Retinal pigment epithelial cell (primary cell): ENCODE measurements at regions not wholly inside any gene's neighbourhood (a gene's known extent, or its start where the extent isn't known, plus 50 kb on each side); places are given as distances from the start of the nearest gene placed in this dataset.

Source experiments
- DNase-seq: peaks from one replicate; pipeline ENCODE4 v3.0.0-alpha.2; 2010; ENCODE audit warnings: low read depth
- H3K4me3 ChIP-seq: 2 replicates; pipeline ENCODE4 v1.5.1; 2011; ENCODE audit warnings: mild to moderate bottlenecking, low read length, control low read depth, moderate library complexity
- TF ChIP-seq, protein P1 (sequence below): conservative IDR thresholded peaks from 2 replicates; pipeline ENCODE4 v1.5.1; 2011; ENCODE audit warnings: low read depth, low read length, control low read depth, inconsistent platforms

DNA sequence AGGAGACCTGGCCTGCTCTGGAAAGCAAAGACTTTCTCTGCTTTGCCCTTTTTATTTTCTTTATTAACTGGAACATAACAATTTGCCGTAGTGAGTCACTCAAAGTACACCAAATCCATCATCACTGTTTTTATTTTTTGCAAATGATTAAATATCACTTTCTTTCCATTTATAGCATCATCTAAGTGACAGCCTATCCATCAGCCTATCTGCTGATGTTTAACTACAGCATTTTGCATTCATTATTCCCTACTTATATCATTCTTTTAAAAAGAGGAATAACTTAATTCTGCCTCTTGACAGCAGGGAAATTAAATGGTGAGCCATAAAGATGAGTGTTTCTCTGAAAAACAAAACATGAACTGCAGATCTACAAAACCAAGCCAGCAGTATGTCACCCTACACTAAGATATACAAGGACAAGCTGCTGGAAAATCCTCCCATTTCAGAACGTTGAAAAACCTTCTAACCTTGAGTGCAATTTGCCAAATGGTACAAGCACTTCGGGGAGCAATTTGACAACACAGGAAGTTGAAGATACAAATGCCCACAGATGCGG, 821.3 kb upstream of the TMEM132C start:
- no peak for DNase-seq
- TF ChIP-seq, protein P1, sequence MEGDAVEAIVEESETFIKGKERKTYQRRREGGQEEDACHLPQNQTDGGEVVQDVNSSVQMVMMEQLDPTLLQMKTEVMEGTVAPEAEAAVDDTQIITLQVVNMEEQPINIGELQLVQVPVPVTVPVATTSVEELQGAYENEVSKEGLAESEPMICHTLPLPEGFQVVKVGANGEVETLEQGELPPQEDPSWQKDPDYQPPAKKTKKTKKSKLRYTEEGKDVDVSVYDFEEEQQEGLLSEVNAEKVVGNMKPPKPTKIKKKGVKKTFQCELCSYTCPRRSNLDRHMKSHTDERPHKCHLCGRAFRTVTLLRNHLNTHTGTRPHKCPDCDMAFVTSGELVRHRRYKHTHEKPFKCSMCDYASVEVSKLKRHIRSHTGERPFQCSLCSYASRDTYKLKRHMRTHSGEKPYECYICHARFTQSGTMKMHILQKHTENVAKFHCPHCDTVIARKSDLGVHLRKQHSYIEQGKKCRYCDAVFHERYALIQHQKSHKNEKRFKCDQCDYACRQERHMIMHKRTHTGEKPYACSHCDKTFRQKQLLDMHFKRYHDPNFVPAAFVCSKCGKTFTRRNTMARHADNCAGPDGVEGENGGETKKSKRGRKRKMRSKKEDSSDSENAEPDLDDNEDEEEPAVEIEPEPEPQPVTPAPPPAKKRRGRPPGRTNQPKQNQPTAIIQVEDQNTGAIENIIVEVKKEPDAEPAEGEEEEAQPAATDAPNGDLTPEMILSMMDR, result no peak

DNA sequence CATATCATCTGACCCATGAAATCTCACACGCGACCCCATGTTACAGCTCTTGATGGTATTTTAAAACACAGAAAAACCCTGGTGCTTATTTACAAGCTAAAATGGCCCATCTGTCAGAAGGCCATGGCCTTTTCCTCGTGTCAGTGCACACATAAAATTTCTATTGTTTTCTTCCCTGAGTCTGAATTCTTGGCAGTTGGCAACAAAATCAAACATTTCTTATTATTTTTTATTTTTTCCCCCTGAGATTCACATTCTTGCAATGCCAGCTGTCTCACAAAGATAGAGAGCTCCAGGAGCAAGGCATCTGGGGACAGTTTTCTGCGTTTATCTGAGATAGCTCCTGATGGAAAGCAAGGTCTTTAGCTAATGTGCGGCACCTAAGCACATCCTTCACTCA, 818.1 kb upstream of the TMEM132C start:
- TF ChIP-seq, protein P1, result no peak
- no peak overlapping the region for H3K4me3 ChIP-seq
- DNase-seq, result no peak

More for the DNA sequence above, 821.3 kb upstream of the TMEM132C start:
- H3K4me3 ChIP-seq, result no peak overlapping the region

DNA sequence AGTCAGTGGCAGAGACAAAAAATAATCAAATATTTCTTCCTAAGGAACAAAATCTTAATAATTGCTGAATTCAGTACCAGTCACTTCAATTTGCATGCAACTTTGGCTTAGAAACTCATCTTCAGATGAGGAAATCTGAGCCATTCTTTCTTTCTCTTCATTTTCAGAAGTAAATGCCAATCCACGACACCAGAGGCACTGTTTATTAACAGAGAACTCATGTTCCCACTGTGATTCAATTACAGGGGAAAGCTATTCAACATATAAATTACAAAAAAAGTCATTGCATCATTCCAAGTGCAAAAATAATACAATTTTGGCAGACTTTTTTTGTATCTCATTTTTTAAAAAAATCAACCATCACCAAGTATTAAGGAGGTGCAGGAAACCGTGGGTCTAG, 816.1 kb upstream of the TMEM132C start:
- DNase-seq, result no peak
- H3K4me3 ChIP-seq, result no peak overlapping the region
- TF ChIP-seq, protein P1, result peak; percentile 3

DNA sequence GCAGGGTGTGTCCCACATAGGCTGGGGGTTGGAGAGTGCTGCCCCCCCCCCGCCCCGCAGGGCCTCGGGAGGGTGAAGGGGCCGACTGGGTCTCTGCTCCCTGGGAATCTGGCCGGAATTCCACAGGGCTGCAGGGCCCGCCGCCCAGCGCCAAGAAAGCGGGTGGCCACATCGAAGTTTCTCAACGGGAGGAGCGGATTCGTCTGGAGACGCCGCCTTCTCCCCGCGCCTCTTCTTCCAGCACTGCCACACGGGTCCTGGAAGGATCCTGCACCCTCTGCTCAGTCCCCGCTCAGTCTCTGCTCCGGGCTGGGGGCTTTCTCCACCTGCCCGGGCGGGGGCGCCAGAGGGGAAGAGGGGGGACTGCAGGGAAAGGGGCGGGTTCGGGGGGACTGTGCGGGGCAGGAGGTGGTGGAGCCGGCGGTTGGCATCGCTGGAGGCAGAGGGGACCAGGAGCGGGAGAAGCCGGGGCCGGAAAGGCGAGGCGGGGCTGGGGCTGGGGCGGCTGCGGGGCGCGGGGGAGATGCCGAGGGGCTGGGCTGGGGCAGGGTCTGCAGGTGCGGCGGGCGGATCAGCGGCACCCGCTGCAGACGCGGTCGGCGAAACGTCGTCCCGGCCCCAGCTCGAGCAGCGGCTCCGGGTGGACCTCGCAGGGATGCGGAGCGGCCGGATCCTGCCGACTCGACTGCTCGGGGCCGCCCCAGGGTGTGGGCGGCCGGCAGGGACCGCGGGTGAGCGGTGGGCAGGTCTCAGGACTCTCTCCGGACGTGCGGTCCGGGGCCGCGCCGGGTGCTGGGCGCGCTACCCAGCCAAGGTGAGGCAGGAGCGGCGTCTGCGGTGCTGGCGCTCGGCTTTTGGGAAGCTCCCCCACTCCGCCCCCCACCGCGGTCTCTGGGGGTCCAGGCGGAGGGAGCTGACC, 811.4 kb upstream of the TMEM132C start:
- TF ChIP-seq, protein P1, result no peak
- H3K4me3 ChIP-seq, result peak overlapping the region; percentile 11
- no peak for DNase-seq

DNA sequence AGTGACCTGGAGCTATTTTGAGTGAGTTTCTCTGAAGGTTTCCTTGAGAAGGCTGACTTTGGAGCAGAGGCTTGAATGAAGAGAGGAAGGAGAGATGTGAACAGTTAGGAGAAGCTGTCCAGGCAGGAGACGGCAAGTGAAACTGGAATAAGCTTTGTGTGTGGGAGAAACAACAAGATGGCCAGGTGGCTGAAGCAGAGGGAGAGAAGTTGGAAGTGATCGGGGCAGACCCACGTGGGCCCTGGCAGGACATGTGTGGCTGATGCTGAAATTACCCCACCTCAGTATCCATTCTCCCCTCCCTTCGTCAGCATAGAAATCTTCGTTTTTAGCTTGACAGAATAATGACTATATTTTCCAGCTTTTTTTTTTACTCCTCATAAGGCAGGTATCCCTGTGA, 809.2 kb upstream of the TMEM132C start:
- no peak overlapping the region for H3K4me3 ChIP-seq
- TF ChIP-seq, protein P1, result no peak
- no peak for DNase-seq

DNA sequence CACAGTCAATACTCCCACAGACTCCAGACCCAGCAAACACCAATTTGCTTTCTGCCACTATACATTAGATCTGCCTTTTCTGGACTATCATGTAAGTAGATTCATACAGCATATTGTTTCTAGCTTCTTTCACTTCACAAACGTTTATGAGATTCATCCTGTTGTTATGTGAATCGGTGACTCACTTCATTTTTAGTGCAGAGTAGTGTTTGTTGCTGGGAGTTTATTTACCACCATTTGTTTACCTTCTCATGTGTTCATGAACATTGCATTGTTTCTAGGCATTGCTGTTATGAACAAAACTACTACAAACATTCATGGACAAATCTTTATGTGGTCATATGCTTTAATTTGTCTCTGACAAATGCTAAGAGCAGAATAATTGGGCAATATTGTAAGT, 807.8 kb upstream of the TMEM132C start:
- H3K4me3 ChIP-seq, result no peak overlapping the region
- TF ChIP-seq, protein P1, result no peak
- DNase-seq, result no peak

DNA sequence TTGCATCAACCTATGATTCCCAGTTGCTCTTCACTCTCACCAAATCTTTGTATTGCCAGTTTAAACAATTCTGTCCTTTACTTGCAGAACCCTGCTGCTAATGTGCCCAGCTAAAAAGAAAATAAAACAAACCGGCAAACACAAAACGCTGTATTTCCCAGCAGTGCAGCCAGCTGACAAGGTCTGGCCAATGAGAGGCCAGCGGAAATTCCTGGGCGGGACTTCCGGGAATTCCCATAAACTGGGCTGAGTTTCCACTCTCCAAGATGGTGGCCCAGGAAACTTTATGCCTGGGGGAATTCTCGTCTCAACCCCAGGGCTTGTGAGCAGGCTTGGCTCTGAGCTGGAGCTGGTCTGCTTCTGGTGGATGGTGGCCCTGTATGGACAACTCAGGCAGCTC, 807.3 kb upstream of the TMEM132C start:
- TF ChIP-seq, protein P1, result no peak
- DNase-seq, result no peak
- H3K4me3 ChIP-seq, result no peak overlapping the region
